HG03378 (cell line): ENCODE measurements at regions not wholly inside any gene's neighbourhood (a gene's known extent, or its start where the extent isn't known, plus 50 kb on each side); places are given as distances from the start of the nearest gene placed in this dataset.

ENCODE experiments used
- ATAC-seq: cut with Tn5 transposase; IDR thresholded peaks from one replicate; pipeline ENCODE4 v1.9.1; 2021; ENCODE audit warnings: mild to moderate bottlenecking, moderate library complexity; ENCODE audit not compliant: unreplicated experiment

DNA sequence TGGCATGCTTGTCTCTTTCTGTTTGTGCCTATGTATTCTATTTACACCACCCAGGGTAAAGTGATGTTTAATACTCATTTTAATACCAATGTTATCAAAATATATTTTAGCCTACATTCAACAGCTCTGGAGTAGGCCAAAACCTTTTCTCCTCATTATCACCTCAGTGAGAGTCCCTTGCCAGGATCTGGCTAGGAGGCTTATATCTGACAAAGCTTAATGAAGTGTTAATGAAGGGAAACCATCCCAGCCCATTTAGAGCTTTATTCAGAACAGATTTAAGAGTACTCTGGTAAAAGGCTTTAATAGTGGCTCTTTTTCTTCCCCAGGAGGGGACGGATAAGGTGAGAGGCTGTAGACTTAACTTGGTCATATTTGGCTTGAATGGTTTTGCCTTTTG, 137.6 kb downstream of the GRIN2B start:
- ATAC-seq = no peak

- ATAC-seq = no peak
Observed at GRCh38 chr12:13841358-13841757, 140.0 kb downstream of the GRIN2B start.

GRCh38 chr12:13839365-13840336, 141.8 kb downstream of the GRIN2B start:
- ATAC-seq = no peak

DNA sequence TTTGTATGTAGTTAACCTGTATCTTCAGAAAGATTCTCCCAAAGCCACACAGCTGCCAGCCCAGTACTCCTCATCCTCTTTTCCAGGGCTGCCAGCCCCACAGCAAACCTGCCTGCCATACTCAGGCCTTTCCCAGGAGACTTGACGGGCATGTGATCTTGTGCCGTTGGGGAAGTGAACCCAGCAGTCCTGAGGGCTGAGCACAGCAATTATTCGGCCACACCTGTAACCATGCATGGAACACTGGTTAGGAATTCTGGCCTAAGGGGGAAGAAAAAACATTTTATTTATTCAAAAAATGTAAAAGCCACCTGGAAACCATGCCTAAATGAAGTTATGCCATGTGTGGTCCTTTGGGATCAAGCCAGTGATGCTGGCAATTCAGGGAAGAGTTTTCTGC, 145.3 kb downstream of the GRIN2B start:
- ATAC-seq = no peak

DNA sequence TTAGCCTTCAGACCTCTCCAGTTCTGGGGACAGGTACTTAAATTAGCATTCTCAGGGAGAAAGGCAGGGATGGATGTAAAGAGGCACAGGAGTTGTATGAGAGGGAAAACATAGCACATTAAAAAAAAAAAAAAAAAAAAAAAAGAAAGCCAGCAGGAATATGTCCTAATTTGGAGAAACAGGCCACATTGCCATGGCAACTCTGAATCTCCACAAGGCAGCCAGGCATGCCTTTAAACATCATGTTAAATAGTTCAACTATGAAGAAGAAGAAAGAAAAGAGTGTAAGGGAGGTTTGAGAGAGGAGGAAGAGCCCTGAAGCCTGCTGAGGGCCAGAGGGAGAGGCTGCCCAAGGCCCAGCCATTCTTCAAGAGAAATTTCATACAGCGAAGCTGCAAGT, 145.8 kb downstream of the GRIN2B start:
- no peak for ATAC-seq

GRCh38 chr12:13834241-13834640, 147.2 kb downstream of the GRIN2B start:
- ATAC-seq = no peak

DNA sequence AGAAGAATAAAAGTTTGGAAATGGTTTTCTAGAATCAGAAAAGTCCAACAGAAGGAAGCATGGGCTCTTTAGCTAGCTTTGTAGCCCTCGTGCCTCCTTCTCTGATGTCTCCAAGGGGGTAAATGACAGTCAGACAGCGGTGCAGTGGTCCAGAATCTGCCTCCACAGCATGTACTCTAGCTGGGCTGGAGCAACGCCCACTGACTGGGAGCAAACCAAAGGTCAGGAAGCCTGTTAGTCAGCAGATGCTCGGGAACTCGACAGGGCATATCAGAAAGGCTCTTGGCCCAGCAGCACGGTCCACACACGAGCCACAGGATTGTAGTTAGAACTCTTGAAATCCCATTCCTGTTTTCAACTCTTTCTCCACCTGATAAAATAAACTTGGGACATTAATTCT, 164.3 kb downstream of the GRIN2B start:
- ATAC-seq = no peak

- no peak for ATAC-seq
Observed at GRCh38 chr12:13816394-13816793, 165.0 kb downstream of the GRIN2B start.

DNA sequence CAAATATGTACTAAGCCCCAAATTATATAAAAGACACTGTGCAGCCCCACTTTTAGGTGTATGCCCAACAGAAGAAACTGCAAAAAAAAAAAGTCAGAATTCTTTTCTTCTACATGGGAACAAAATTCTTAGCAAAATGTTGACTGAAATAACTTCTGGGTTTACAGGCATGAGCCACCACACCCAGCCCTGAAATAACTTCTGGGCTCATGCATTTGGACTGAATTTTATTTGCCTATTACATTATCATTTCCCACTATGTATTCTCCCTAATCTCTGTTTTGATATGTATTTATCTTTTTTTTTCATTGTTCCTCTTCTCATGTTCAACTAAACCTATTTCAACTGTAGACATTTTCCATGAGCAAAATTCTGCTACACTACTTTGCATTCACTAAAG, 169.2 kb downstream of the GRIN2B start:
- no peak for ATAC-seq

DNA sequence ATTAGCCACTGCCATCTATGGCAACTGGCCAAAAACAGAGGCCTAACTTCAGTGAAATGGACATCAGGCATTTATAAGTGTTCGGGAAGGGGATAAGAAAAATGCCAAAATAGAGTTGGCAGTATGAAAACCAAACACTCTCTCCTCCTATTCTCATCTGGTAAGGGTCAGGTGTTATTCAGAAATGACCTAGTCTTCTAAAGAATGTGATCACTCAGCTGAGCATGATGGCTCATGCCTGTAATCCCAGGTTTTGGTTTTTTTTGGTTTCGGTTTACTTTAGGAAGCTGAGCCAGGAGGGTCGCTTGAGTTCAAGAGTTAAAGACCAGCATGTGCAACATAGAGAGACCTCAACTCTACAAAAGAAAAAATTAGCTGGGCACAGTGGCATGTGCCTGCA, 170.3 kb downstream of the GRIN2B start:
- ATAC-seq = no peak

DNA sequence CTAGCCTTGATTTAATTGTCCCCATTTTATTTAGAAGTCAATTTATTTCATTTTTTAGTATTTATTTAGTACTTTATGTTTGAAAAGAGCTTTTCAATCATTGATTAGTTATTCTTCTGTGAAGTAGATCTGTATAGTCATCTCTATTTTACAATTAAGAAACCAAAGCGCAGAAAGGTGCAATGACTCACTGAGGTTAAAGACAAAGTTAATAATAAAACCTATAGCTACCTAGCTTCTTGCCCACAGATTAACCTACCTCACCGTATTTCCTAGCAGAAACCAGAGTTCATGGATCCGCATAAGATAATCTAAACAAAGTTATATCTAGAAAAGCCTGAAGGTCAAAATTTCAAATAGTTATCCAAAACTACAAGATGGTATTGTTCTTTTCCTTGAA, 176.4 kb downstream of the GRIN2B start:
- no peak for ATAC-seq

- ATAC-seq = no peak
Observed at GRCh38 chr12:13801543-13801942, 179.9 kb downstream of the GRIN2B start.

- no peak for ATAC-seq
Observed at GRCh38 chr12:13799574-13799973, 181.8 kb downstream of the GRIN2B start.

DNA sequence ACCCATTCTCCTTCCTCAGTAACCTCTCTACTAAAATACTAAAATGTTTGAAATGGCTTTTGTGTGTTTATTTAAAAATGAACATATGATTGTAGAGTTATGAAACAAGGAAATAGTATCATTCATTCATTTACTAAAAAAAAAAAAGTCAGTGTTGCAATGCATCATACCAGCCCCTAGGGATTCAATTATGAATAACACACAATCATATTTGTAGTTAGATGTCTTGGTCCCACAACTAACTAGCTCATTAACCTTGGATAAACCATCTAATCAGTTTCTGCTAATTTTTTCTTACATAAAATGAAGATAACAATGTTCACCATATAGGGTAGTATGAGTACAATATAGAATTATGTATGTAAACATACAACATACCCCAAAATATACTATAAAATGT, 183.2 kb downstream of the GRIN2B start:
- ATAC-seq = no peak

DNA sequence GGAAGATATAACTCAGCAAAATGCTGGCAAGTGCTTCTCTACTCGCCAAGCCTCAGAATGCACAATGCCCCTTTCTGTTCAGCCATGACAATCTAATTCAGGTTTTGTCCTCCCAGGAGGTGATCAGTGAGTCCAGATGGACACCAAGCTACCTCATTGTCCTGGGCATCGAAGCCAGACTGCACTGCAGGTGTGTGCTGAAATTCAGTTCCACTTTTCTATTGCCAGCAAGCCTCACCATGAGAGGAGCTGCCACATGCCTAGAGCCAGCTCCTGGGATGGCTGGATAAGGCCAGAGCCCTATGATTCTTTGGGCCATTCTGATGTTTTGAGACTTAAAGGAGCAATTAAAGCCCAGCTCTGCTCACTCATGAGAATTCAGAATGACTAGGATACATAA, 186.7 kb downstream of the GRIN2B start:
- no peak for ATAC-seq

GRCh38 chr12:13790317-13790716, 191.1 kb downstream of the GRIN2B start:
- ATAC-seq = no peak

- no peak for ATAC-seq
Observed at GRCh38 chr12:13788626-13789025, 192.8 kb downstream of the GRIN2B start.

GRCh38 chr12:13786646-13787045, 194.8 kb downstream of the GRIN2B start:
- no peak for ATAC-seq

DNA sequence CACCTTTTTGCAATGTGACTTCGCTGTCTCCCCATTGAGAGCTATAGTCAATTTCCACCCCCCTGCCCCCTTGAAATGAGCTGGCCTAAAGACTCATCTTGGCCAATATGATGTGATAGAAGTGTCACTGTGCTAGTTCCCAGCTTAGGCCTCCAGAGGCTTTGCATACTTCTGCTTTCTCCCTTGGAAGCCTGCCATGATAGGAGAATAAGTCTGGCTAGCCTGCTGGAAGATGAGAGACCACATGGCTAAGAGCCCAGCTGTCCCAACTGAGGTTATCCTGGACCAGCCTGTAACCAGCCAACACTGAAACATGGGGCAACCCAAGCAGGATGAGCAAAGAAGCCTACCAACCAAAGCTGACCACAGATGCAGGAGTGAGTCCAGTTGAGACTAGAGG, 196.9 kb downstream of the GRIN2B start:
- ATAC-seq = no peak

GRCh38 chr12:13780453-13780852, 200.9 kb downstream of the GRIN2B start:
- ATAC-seq = no peak

DNA sequence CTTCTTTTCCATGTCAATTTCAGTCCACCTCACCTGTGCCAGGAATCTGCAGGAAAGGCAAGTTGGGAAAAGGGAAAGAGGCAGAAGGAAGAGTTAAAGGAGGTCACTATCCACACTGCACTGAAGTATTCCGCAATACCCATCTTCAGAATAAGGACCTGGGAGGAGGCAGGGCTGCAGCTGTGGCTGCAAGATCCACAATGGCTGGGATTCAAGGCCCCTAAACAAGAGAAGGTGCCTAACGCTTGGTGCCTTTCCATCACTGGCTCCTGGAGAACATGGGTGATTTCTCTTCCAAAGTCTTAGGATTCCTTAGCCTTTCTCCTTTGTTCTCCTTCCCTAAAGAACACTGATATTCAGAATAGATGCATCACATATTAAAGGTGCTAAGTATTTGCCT, 204.0 kb downstream of the GRIN2B start:
- no peak for ATAC-seq

DNA sequence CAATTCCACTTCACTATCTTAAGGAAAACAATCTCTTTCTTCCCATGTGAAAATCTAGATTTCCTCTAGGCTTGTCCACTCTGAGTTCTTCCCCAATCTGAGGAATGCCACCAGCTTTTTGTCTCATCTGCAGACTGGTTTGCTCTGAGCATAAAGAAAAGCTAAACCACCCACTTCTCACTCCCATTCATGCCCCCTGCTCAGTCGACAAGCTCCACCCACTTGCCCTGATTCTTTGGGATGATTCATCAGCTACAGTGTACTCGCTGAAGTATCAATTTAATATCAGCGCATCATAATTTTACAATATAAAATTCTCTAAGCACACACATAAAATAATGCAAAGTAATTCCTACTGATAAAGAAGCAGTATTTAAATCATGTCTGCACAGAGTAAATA, 209.1 kb downstream of the GRIN2B start:
- no peak for ATAC-seq

GRCh38 chr12:13770576-13770975, 210.8 kb downstream of the GRIN2B start:
- no peak for ATAC-seq
